GM19239 (cell line): ENCODE measurements at regions not wholly inside any gene's neighbourhood (a gene's known extent, or its start where the extent isn't known, plus 50 kb on each side); places are given as distances from the start of the nearest gene placed in this dataset.

Experiments used
- DNase-seq: peaks from one replicate; pipeline ENCODE4 v3.0.0; 2011; ENCODE audit warnings: low spot score; ENCODE audit not compliant: insufficient read length
- FAIRE-seq: peaks from 2 replicates; lab custom pipeline; 2011; peaks lifted over from hg19 to GRCh38; lab: Jason Lieb, UNC

GRCh38 chr17:17416400-17417360 lies 60.1 kb upstream of the MED9 start:
- FAIRE-seq (no peak), DNase-seq (no peak)

GRCh38 chr17:17417718-17418181 lies 59.0 kb upstream of the MED9 start:
- FAIRE-seq (no peak), DNase-seq (no peak)

GRCh38 chr17:17419166-17419565 lies 57.6 kb upstream of the MED9 start:
- DNase-seq (no peak), FAIRE-seq (no peak)

- DNase-seq (no peak), FAIRE-seq (no peak)
Measured at GRCh38 chr17:17419631-17420030, 57.2 kb upstream of the MED9 start.

GRCh38 chr17:17420082-17420481 lies 56.7 kb upstream of the MED9 start:
- FAIRE-seq (no peak), DNase-seq (no peak)

- DNase-seq (no peak), FAIRE-seq (no peak)
Measured at GRCh38 chr17:17420561-17421269, 56.1 kb upstream of the MED9 start.

- no peak for DNase-seq
- no peak for FAIRE-seq
Measured at GRCh38 chr17:17421346-17422216, 55.2 kb upstream of the MED9 start.

- FAIRE-seq, result no peak
- no peak for DNase-seq
Measured at GRCh38 chr17:17422217-17422610, 54.6 kb upstream of the MED9 start.

GRCh38 chr17:17422641-17423040 lies 54.2 kb upstream of the MED9 start:
- FAIRE-seq, result no peak

GRCh38 chr17:17423656-17424055 lies 53.1 kb upstream of the MED9 start:
- DNase-seq (no peak), FAIRE-seq (no peak)

More at GRCh38 chr17:17422641-17423040, 54.2 kb upstream of the MED9 start:
- DNase-seq, result no peak

GRCh38 chr17:17424552-17424951 lies 52.2 kb upstream of the MED9 start:
- DNase-seq, result no peak
- no peak for FAIRE-seq

GRCh38 chr17:17425005-17425404 lies 51.8 kb upstream of the MED9 start:
- DNase-seq (no peak), FAIRE-seq (no peak)

GRCh38 chr17:17425591-17425990 lies 51.2 kb upstream of the MED9 start:
- no peak for FAIRE-seq
- DNase-seq, result no peak

- FAIRE-seq (no peak), DNase-seq (no peak)
Measured at GRCh38 chr17:17426184-17426583, 50.6 kb upstream of the MED9 start.
